Sigmoid colon (tissue), 4 donors: ENCODE measurements at regions not wholly inside any gene's neighbourhood (a gene's known extent, or its start where the extent isn't known, plus 50 kb on each side); places are given as distances from the start of the nearest gene placed in this dataset.

Experiments
- EP300 ChIP-seq, 4 donors: sonication (generic); formaldehyde crosslinking; IDR thresholded peaks; one replicate each; pipeline ENCODE4 v1.6.1; 2017; ENCODE audit warnings: antibody characterized with exemption in 4 of 4
- POLR2A ChIP-seq, 2 donors: fragments of 450-650 bp; IDR thresholded peaks; one replicate each; pipeline ENCODE4 v1.6.1; 2016; ENCODE audit warnings: antibody characterized with exemption in 2 of 2, mild to moderate bottlenecking in 2 of 2, moderate library complexity in 2 of 2
- TF ChIP-seq, protein P1 (sequence below), 4 experiments: fragments of 450-650 bp in 3 of 4; fragments of 200-600 bp in 1 of 4; IDR thresholded peaks; one replicate each; pipeline ENCODE4 v1.5.1; 2016 to 2019; ENCODE audit warnings: antibody characterized with exemption in 4 of 4, mild to moderate bottlenecking in 3 of 4, moderate library complexity in 2 of 4

DNA sequence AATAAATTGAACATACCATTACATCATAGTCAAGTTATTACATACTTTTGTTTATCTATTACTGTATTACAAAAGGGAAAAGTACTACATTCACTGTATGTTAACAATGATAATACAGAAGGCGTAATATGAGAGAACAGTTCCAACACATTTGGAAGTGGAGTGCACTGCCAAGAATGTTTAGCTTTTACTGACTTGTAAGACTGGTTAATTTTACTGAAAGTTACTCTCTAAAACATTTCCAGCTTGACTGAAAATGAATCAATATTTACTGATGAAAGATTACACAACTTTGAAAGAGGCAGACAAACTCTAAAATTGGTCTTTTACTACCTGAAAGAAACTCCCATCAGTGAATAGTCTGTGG, 728.5 kb downstream of the FSCB start:
- TF ChIP-seq, protein P1, sequence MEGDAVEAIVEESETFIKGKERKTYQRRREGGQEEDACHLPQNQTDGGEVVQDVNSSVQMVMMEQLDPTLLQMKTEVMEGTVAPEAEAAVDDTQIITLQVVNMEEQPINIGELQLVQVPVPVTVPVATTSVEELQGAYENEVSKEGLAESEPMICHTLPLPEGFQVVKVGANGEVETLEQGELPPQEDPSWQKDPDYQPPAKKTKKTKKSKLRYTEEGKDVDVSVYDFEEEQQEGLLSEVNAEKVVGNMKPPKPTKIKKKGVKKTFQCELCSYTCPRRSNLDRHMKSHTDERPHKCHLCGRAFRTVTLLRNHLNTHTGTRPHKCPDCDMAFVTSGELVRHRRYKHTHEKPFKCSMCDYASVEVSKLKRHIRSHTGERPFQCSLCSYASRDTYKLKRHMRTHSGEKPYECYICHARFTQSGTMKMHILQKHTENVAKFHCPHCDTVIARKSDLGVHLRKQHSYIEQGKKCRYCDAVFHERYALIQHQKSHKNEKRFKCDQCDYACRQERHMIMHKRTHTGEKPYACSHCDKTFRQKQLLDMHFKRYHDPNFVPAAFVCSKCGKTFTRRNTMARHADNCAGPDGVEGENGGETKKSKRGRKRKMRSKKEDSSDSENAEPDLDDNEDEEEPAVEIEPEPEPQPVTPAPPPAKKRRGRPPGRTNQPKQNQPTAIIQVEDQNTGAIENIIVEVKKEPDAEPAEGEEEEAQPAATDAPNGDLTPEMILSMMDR (IDR thresholded peaks at IDR 0.05): no peak
- TF ChIP-seq POLR2A (IDR thresholded peaks at IDR 0.05) (no peak), EP300 (IDR thresholded peaks at IDR 0.05) (no peak)
